Esophagus muscularis mucosa (tissue), 4 donors: ENCODE measurements at regions not wholly inside any gene's neighbourhood (a gene's known extent, or its start where the extent isn't known, plus 50 kb on each side); places are given as distances from the start of the nearest gene placed in this dataset.

Source experiments
- DNase-seq: peaks from one replicate; pipeline ENCODE4 v3.0.0-alpha.2; 2017; ENCODE audit errors: extremely low spot score
- H3K27ac ChIP-seq, 4 donors: fragments of 200-600 bp; sonication (generic); replicated peaks in 1 of 4; 1 replicate in 3 of 4; 2 replicates in 1 of 4; pipeline ENCODE4 v1.5.1; 2016 to 2019; ENCODE audit warnings: mild to moderate bottlenecking in 1 of 4
- H3K27me3 ChIP-seq, 4 donors: fragments of 200-600 bp; sonication (generic); one replicate each; pipeline versions ENCODE4 v1.5.1 to v1.6.0; 2016 to 2019
- H3K36me3 ChIP-seq, 4 donors: fragments of 200-600 bp; sonication (generic); one replicate each; pipeline ENCODE4 v1.5.1; 2016 to 2019
- H3K4me1 ChIP-seq, 4 donors: fragments of 200-600 bp; sonication (generic); one replicate each; pipeline ENCODE4 v1.5.1; 2016 to 2019
- H3K4me3 ChIP-seq, 4 donors: fragments of 200-600 bp; sonication (generic); 1 replicate in 2 of 4; 2 replicates in 2 of 4; pipeline ENCODE4 v1.5.1; 2016 to 2019; ENCODE audit warnings: mild to moderate bottlenecking in 4 of 4, moderate library complexity in 1 of 4
- H3K9me3 ChIP-seq, 4 donors: fragments of 200-600 bp; sonication (generic); 1 replicate in 3 of 4; 2 replicates in 1 of 4; pipeline ENCODE4 v1.5.1; 2016 to 2019
- CTCF ChIP-seq, 3 experiments: fragments of 200-600 bp in 2 of 3; fragments of 450-650 bp in 1 of 3; sonication (generic) in 2 of 3; IDR thresholded peaks; one replicate each; pipeline ENCODE4 v1.5.1; 2017 to 2019; ENCODE audit warnings: antibody characterized with exemption in 3 of 3, mild to moderate bottlenecking in 2 of 3, moderate library complexity in 1 of 3
- EP300 ChIP-seq: sonication (generic); formaldehyde crosslinking; IDR thresholded peaks from one replicate; pipeline ENCODE4 v1.6.1; 2017; ENCODE audit warnings: antibody characterized with exemption
- POLR2A ChIP-seq: fragments of 450-650 bp; IDR thresholded peaks from one replicate; pipeline ENCODE4 v1.6.1; 2017; ENCODE audit warnings: antibody characterized with exemption, moderate library complexity, mild to moderate bottlenecking, low read depth
- POLR2AphosphoS5 ChIP-seq, 2 donors: sonication (generic); formaldehyde crosslinking; IDR thresholded peaks; one replicate each; pipeline ENCODE4 v1.6.1; 2017; ENCODE audit warnings: antibody characterized with exemption in 2 of 2
- WGBS: methylation state at CpG from one replicate; pipeline ENCODE4 v1.1.5; 2018; 5-methylcytosine and 5-hydroxymethylcytosine counted together
- intact Hi-C: fragments of 100-400 bp; cut with DNase I; formaldehyde crosslinking; loops from one replicate; pipeline ENCODE4 v1.15.1; 2023

- Histone ChIP-seq H3K4me3 (no peak overlapping the region), H3K27me3 (peaks cover 0 to 29% (median 0%) of the 10 kb centered on the region in 4 donors), H3K9me3 (no peaks in the 10 kb centered on the region), H3K4me1 (no peaks in the 10 kb centered on the region), H3K36me3 (no peaks in the 10 kb centered on the region), H3K27ac (no peak overlapping the region)
- no peak for TF ChIP-seq CTCF (IDR thresholded peaks at IDR 0.05)
- TF ChIP-seq POLR2AphosphoS5 (IDR thresholded peaks at IDR 0.05), result no peak
- TF ChIP-seq EP300, result no peak
- TF ChIP-seq POLR2A, result no peak
- intact Hi-C loops, result no loop called here
- 94% methylated on average over 17 of the region's 18 CpGs for WGBS
- no peak for DNase-seq
Measured at GRCh38 chr2:387980-388421, 100.1 kb upstream of the ALKAL2 start.

- no peaks in the 10 kb centered on the region for H3K9me3 ChIP-seq
- TF ChIP-seq POLR2A (no peak), EP300 (no peak), CTCF (IDR thresholded peaks at IDR 0.05) (no peak), POLR2AphosphoS5 (IDR thresholded peaks at IDR 0.05) (no peak)
- H3K27ac ChIP-seq, result no peak overlapping the region
- no peak overlapping the region for H3K4me3 ChIP-seq
- WGBS, result 81% methylated on average over 8 of the region's 10 CpGs
- no peaks in the 10 kb centered on the region for H3K36me3 ChIP-seq
- peak; percentile 90 for DNase-seq
- peaks cover 0 to 14% (median 0%) of the 10 kb centered on the region in 4 donors for H3K27me3 ChIP-seq
- no peaks in the 10 kb centered on the region for H3K4me1 ChIP-seq
- intact Hi-C loops, result no loop called here
Measured at GRCh38 chr2:386406-387103, 98.7 kb upstream of the ALKAL2 start.

GRCh38 chr2:385785-386184 is 97.9 kb upstream of the ALKAL2 start:
- H3K4me1 ChIP-seq, result no peaks in the 10 kb centered on the region
- intact Hi-C loops, result no loop called here
- no peaks in the 10 kb centered on the region for H3K9me3 ChIP-seq
- DNase-seq, result peak; percentile 42
- no peaks in the 10 kb centered on the region for H3K36me3 ChIP-seq
- 77% methylated on average over 6 of the region's 6 CpGs for WGBS
- no peak overlapping the region for H3K27ac ChIP-seq
- no peak for TF ChIP-seq POLR2AphosphoS5 (IDR thresholded peaks at IDR 0.05)
- TF ChIP-seq EP300, result no peak
- no peak for TF ChIP-seq POLR2A
- TF ChIP-seq CTCF (IDR thresholded peaks at IDR 0.05), result no peak
- H3K27me3 ChIP-seq, result peaks cover 0 to 7% (median 0%) of the 10 kb centered on the region in 4 donors
- no peak overlapping the region for H3K4me3 ChIP-seq

GRCh38 chr2:385061-385460 is 97.2 kb upstream of the ALKAL2 start:
- peak; percentile 68 for DNase-seq
- no peak overlapping the region for H3K4me3 ChIP-seq
- H3K9me3 ChIP-seq, result no peaks in the 10 kb centered on the region
- no peak for TF ChIP-seq CTCF (IDR thresholded peaks at IDR 0.05)
- no peak for TF ChIP-seq POLR2A
- no peak for TF ChIP-seq POLR2AphosphoS5 (IDR thresholded peaks at IDR 0.05)
- no peak for TF ChIP-seq EP300
- peaks cover 0 to 10% (median 0%) of the 10 kb centered on the region in 4 donors for H3K27me3 ChIP-seq
- intact Hi-C loops, result no loop called here
- 91% methylated on average over 7 of the region's 9 CpGs for WGBS
- no peak overlapping the region for H3K27ac ChIP-seq
- H3K36me3 ChIP-seq, result no peaks in the 10 kb centered on the region
- H3K4me1 ChIP-seq, result no peaks in the 10 kb centered on the region

GRCh38 chr2:383888-384287 is 96.0 kb upstream of the ALKAL2 start:
- no peak for TF ChIP-seq POLR2AphosphoS5 (IDR thresholded peaks at IDR 0.05)
- TF ChIP-seq EP300, result no peak
- TF ChIP-seq POLR2A, result no peak
- no peaks in the 10 kb centered on the region for H3K36me3 ChIP-seq
- no peaks in the 10 kb centered on the region for H3K9me3 ChIP-seq
- peaks cover 0 to 15% (median 0%) of the 10 kb centered on the region in 4 donors for H3K27me3 ChIP-seq
- peak; percentile 62 for DNase-seq
- WGBS, result 84% methylated on average over 10 of the region's 10 CpGs
- no peak overlapping the region for H3K27ac ChIP-seq
- intact Hi-C loops, result no loop called here
- H3K4me3 ChIP-seq, result no peak overlapping the region
- H3K4me1 ChIP-seq, result no peaks in the 10 kb centered on the region
